GM19455 (cell line): ENCODE measurements at regions not wholly inside any gene's neighbourhood (a gene's known extent, or its start where the extent isn't known, plus 50 kb on each side); places are given as distances from the start of the nearest gene placed in this dataset.
"Not testable (repeated sequence)": the region's sequence is repeated elsewhere in the genome, so short reads cannot be mapped to it uniquely, and the experiment has no call there.

Source experiments
- ATAC-seq: cut with Tn5 transposase; IDR thresholded peaks from one replicate; pipeline ENCODE4 v1.9.1; 2021; ENCODE audit not compliant: unreplicated experiment

DNA sequence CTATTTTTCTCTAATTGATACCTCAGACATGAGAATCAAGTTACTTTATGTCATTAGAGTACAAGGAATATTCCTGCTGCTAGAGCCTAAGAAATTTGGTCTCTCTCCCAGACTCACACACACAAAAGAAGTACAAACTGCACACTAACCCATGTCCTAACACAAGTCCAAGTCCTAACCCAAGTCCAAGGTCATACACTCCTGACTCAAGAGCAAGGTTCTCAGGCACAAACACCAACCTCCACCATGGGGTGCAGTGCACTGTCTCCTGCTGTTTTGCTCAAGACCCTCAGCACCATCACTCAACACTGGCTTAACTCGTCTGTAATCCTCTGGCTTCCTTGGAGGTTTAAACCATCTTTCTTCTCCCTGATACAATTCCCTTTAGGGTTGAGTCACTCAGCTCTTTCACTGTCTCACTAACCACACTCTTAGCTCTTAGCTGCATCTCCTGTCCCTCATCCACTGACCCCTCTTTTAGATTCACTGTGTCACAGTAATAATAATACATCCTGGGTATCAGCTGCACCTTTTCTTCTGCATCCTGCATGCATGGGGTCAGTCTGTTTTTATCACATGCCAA, 129.8 kb downstream of the BCL2L11 start:
- no peak for ATAC-seq

DNA sequence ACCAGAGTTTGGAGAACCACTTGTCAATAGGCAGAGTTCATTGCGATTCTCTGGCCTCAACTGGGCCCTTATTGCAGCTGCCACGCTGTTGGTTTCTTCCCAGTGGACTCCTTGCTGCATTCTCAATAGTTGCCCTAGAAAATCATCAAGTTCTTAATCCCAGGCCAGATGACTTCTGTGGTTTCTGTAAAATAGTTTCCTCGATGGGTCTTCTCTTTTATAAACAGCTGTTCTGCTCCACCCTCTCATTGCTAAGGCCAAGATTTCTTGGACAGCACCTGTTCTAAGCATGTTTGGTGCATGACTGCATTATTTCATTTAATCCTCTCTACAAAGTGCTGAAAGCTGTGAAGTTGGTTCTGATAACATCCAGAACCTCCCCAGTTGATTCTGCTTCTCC, 131.0 kb downstream of the BCL2L11 start:
- ATAC-seq: no peak

DNA sequence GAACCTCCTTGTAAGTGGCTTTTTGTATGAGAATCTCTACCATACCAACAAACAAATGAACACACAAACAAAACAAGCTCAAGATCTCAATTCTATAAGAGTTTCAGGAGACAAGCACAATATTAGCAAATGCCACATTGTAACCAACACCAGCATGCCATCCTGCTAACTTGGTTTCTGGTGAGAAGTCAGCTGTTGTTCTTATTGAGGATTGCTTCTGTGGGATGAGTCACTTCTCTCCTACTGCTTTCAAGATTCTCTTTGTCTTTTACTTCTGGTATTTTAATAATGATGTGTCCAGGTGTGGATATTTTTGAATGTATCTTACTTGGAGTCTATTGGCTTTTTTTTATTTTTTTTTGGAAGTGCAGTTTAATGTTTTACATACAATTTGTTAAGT, 131.7 kb downstream of the BCL2L11 start:
- ATAC-seq: no peak

DNA sequence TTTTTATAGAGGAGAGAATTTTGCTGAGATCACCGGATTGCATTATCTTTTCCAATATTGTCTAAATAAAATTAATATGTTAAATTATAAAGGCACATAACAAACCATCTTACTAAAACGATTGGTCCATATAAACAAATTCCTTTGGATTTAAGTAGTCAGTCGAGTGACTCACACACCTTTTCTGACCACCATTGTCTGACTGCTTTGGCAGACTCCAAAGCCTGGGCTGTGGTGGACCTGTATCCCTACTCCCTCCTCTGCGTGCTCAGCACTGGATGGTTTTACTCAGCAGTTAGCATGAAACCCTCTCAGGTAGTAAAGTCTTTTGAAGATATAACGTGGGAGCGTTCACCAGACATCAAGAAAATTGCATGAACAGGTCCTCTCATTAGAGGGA, 134.2 kb downstream of the BCL2L11 start:
- ATAC-seq: not testable (repeated sequence)

DNA sequence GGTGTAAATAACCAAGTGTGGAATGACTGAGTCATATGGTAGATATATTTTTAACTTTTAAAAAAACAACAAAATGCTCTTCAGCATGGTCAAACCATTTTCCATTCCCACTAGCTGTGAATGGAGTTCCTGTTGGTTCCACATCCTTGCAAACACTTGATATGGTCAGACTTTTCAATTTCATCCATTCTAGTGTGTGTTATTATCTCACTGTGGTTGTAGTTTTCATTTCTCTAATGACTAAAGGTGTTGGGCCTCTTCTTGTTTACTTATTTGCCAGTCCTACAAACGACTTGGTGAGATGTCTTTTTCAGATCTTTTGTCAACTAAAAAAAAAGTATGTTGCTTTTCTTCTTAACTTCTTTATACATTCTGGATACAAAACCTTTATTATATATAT, 135.9 kb downstream of the BCL2L11 start:
- not testable (repeated sequence) for ATAC-seq

DNA sequence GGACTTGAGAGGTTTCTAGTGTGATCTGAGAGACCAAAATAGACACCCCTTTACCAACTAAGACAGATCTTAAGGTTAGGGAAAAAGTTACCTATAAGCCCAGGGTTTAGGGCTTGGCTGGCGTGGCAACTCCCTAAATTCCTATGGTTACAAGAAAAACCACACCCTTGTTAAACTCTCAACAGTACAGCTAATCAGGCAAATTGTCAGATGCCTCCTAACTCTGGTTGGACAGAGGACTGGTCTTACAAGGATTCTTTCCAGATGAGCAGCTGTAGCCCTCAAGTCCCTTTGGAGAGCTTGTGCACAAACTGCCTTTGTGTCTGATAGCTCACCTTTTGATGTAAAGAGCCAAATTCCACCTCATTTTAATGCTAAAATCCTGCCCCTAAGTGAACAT, 136.9 kb downstream of the BCL2L11 start:
- not testable (repeated sequence) for ATAC-seq

DNA sequence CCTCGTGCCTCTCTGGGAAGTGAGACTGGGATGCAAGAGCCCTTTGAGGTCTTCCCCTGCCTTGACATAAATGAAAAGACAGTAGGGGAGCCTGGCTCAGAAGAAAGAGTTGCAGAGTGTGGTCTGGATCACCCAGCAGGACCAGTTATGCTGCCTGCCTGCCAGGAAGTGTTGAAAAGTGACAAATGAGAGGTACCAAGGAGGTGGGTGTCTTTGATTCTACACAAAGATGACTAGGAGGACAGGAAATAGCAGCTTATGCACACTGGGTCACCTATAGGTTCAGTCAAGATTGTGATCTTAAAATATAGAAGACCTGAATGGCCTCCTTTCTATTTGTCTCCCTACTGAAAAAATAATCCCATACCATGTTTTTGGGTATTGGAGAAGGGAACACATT, 137.6 kb downstream of the BCL2L11 start:
- ATAC-seq: not testable (repeated sequence)

DNA sequence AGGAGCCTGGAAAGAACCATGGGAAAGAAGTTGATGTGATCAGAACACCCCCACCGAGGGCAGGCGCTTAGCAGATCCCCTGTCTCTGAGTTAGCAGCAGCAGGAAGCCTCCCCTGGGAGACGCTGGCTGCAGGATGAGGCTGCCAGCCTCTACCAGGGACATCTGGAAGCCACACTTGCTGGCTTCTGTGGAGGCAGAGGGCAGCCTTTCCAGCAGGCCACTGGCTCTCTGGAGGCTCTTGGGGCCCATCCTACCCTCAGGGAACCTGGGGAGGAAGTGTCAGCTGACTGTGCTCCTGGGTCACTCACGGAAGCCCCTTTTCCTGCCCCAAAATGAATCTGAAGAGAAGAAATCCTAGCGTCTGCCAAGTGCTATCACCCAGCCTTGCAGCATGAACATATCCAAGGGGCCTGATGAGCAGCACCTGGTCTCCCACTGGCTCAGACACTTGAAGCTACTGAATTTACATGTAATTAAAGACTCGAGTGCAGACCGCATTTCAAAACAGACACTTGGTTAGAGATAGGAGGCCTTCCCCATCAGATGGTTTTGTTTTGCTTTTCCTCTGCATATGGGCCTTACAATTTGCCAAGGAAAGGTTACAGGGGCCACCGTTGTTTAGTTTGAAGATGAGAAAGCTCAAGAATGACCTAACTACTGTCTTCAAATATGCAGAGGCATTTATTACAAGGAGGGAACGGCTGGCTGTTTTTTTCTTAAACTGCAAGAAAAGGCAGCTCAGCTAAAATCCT, 142.1 kb downstream of the BCL2L11 start:
- ATAC-seq: not testable (repeated sequence)

DNA sequence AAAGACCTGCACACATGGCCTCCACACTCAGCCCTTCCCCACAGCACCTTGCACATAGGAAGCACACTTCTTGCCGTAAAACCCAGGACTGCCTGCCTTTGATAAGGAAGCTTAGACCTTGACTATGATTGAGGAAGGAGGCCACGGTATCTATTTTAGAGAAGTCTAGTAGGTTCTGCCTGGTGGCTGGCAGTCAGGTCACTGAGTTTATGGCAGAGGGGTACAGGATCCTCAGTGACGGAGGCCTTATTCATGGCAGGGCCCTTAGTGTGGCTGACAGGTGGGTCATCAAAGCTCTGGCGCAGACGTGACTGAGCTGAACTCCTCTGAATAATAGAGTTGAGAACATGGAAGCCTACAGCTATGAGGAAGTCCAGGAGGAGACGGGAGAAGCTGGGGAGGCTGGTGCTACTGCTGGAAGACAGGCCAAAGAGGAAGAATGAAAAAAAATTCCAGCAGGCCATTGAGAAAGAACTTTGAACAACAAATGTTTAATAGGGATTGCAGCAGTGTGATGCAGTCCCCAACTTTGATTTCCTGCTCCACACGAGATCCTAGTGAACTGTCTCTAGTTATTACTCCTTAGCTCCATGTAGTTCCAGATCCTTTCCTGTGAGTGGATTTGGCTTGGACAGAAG, 142.8 kb downstream of the BCL2L11 start:
- ATAC-seq: not testable (repeated sequence)

DNA sequence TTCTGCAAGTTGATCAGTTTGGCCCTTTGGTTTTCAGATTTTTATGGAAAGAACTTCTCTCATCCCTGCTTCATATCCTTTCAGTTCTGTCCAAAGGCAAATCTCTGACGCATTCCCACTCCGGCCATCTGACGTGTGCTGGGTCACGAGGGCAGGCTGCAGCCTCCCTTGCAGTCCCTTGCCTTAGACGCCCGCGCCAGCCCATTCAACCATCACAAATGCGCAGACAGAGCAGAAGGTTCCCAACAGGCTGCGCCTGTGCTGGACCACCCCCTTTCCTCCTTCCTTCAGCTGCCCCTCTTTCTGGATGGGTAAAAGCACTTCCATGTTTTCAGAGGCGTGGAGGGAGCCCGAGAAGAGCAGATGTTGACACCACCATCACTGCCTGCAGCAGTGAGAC, 144.2 kb downstream of the BCL2L11 start:
- not testable (repeated sequence) for ATAC-seq

DNA sequence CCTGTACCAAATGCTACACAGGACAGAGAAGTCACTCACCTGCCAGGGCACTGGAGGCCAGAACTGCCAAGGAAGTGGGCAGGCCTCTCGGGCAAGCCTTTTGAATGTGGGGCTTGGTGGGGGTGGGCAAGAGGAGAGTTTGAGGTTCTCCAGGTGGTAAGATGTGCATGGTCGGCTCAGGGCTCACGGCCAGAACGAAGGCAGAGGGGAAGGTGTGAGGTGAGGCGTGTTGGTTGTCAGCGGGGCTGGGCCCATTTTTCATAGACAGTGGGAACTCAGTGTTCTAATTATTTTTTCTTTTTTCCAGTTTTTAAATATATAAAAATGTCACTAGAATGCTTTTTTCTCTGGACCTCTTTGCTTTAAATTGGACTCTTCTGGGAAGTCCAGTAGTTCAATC, 145.8 kb downstream of the BCL2L11 start:
- not testable (repeated sequence) for ATAC-seq

DNA sequence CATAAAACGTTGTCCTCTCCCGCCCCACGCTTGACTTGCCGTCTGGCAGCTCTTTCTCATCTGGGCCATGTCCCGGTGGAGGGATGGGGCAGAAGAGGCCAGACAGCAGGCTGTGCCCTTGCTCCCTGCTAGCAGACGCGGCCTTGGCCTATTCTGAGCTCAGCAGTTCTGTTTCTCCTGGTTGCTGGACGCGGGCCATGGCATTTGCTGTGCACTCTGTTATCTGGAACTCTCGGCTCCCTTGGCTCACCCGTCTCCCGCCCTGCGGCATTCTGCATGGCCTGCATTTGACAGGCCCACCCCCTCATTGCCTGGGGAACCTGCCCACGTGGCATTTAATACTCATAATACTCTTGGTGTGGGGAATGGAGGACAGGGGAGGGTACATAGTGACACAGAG, 146.3 kb downstream of the BCL2L11 start:
- not testable (repeated sequence) for ATAC-seq

DNA sequence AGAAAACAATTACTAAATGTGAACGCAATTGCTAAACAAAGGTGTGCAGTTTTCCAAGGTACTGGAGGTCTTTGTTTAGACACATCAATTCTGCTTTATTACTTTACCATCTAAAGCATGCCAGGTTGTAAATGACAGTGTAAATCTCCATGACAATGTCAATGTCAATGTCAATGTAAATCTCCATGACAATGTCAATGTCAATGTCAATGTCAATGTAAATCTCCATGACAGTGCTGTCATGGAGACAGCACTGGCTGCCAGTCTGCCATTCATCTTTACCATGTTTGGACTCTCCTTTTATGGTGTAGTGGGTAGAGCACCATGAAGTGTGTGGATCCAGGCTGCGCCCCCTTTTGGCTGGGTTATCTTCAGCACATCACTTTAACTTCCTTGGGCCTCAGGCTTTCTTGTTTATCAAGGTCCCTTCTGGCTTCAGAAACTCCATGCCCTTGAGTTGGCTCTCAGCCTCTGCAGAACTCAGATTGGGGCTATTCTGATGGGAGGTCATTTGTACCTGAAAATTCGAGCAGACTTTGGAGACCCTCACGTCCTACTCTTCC, 149.1 kb downstream of the BCL2L11 start:
- not testable (repeated sequence) for ATAC-seq

DNA sequence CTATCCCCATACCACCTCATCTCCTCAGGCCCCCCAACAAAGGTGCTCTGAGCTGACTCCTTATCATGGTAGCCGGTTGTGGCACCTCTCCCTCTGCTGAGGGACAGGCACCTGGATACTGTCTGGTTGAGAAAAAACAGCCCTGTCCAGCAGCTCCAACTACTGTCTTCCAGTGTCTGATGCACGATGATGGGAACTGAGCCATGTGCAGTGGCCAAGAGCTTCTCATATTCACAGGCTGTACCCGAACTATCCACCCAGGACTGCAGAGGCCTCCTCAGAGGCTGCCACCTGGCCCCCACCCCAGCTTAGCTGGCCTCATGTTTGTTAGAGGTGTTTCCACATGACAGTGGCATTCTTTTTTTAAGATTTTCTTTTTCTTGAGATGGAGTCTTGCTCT, 149.9 kb downstream of the BCL2L11 start:
- ATAC-seq: not testable (repeated sequence)

DNA sequence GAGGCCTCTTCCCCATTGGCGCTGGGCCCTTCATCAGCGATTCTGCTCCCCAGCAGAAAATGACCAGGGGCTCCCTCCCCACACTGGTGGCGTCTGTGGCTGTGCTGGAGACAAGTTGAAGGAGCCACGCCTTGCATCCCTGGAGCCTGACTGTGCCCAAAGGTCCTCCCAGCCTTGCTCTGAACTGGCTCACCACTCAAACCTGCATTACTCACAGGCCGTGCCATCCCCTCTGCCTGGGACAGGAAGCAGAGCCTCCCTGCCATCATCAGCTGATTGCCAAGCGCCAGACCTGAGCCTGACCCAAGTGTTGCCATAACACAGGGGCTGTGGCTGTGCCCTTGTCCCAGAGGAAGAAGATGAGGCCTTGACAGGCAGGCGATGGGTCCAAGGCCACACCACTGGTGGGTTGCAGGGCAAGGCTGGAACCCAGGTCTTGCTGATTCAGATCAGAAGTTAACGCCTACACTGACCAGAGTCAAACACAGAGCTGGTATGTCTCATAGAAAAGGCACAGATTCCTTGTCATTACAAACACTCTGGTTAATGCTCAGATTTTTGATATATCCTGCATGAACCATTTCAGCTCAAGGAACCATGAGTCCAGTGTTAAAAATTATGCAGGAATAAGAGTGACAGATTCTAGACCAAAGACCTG, 151.1 kb downstream of the BCL2L11 start:
- ATAC-seq: not testable (repeated sequence)

DNA sequence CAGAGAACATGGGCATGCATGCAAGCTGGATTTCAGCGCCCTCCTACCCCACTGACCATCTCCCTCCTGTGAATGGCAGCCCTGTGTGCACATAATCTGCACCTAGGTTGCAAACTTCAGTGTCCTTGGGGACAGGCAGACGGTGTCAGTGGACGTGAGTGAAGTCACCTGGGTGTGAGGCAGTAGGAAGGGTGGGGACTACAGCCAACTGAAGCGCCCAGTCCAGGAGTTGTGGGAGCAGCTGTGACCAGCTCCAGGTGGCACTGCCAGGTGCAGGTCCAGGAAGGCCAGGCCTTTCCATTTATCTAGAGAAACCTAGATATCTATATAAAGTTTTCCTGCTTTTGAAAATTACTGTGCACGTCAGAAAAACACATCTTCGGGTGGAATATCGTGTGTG, 152.3 kb downstream of the BCL2L11 start:
- ATAC-seq: not testable (repeated sequence)

DNA sequence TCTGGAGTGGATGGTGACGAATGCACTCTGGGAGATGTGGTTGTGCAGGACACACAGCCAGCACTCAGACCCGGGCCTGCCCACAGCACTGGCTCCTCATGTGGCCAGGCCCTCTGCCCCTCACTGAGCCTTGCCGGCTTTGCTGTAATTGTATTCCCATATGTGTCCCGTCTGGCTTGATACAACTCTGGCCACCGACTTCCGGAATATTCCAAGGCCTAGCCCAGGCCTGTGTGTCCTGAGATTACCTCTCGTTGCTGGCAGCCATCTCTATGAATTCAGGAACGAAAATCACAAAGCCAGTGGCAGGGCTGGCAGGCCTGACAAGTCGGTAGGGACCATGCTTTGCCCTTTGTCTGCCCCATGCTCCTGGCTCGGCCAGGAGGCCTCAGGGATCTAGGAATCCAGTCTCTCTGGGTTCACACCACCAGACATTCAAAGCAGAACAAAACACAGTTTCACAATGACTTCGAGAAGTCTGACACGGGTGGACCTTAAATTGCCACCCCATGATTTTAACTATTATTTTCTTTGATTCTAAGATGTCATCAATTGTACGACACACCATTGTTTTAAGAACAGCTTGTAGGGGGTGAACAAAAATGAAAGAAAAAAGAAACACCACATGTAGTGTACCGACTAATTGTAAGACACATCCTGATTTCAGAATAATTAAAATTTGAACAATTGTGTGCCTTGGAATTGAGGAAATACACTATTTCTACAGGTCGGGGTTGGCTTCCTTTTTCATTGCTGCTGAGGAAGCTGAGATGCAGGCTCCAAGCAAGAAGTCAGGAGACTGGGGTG, 154.5 kb downstream of the BCL2L11 start:
- ATAC-seq: not testable (repeated sequence)

DNA sequence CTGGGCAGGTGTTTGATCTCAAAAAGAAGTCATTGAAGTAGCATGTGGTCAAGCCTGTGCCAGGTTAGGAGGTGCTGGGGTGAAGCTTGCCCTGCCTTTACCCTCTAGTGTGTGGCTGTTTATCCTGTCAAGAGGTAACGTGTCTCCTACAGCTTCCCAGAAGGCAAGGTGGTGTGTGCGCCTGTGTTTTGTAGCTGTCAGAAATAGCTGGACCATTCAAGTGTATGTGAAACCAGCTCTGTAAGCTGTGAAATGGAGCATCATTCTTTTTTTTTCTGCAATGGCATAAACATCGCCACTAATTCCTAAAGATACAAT, 155.1 kb downstream of the BCL2L11 start:
- ATAC-seq: not testable (repeated sequence)

DNA sequence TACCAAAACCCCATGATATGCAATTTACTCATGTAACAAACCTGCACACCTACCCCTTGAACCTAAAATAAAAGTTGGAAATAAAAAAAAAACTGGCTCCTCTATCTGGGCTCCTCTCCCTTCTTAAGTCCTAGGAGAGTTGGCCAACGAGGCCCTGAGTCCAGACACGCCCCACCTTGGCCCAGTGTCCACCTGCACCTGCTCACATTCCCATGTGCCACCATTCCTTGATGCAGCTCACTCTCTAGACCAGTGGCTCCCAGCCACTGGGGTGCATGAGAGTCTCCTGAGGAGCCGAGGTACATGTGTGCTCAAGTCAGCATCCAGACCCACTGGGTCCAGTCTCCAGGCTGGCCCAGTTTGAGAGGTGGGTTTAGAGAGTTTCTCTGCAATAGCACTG, 157.4 kb downstream of the BCL2L11 start:
- ATAC-seq: not testable (repeated sequence)

DNA sequence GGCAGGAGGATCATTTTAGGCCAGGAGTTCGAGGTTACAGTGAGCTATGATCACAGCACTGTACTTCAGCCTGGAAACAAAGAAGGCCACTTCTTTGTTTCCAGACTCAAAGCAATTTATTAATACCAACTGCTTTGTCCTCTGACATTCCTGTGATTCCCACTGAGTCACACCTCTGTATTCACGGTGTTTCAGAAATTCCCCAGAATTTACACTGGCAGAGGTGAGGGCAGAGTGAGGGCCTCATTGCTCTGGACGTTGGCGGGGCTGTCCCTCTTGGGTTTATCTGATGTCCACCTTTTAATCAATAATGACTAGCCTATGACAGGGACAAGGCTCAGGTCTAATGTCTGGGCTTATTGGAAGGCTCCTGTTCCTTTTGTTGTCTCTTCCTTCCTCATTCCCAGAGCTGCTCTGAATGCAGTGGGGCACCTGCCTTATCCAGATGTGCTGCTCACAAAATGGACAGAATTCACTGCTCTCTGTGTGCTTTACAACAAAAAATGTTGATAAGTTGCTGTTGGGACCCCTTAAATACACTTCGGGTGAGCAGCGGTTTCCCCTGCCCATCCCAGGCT, 160.1 kb downstream of the BCL2L11 start:
- not testable (repeated sequence) for ATAC-seq
